Activated CD8-positive, alpha-beta memory T cell treated with anti-CD3 and anti-CD28 coated beads for 48 hours (primary cell): ENCODE measurements at regions not wholly inside any gene's neighbourhood (a gene's known extent, or its start where the extent isn't known, plus 50 kb on each side); places are given as distances from the start of the nearest gene placed in this dataset.

Source experiments
- DNase-seq, 3 experiments: peaks; one replicate each; pipeline ENCODE4 v3.0.0-alpha.2; 2020; ENCODE audit warnings: low read depth in 2 of 3, low spot score in 2 of 3

DNA sequence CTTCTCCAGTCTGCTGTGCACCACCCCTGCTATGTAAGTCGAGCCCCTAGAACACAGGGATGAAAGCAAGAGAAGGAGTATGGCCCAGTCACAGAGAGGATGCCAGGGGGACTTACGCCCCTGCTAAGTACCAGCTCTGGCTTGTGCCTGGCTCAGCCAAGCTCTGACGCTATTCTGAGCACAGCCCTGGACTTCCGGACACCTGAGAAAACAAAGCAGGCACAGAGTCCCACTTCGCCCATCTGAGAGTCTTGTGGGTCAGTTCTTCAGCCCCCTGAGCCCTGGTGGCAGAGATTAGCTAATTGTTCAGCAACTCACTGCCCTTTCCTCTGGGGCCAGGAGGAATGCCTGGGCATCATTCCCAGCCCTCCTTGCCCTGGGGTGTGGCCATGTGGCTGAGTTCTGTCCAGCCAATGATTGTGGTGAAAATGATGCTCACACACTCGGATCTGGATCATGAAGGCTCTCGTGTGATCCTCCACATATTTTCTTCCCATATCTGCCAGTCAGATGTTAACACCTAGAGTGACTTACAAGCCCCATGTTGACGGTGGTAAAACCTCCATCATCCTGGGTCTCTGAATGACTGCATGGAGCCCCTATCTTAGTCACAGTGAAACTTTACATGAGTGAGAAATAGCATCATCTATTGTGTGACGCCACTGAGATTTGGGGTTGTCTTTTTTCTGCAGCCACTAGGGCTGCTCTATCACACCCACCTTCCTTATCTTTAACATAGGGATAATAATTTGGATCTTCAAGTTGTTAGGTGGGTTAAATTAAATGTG is 105.7 kb downstream of the TPRA1 start:
- DNase-seq = no peak

DNA sequence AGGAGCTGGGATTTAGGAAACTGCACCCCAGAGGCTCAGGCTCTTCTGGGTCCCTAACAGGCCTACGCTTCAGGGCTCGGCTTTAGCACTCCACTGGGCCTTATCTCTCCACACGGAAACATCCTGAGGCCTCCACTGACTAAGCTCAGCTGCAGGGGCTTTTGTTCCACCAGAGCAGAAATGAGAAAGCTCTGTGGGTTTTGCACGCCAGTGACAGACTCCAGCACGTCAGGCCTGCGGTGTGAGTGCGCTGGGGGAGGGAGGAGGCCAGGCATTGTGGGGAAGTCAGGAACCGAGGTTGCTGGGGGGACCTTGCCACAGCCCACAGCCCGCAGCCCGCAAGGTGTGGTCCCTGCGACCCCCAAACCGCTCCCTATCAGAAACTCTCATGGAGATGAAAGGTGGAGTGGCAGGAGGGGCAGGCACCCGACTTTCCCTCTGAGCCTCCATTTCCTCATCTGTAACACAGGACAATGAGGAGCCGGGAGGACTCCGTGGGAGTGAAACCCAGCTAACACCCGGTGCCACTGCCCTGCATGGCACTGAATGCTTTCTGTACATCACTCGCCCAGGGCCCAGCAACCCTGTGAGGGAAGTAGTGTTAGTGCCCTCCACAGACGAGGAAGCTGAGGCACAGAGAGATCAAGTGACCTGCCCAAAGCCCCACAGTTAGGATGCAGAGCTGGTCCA is 106.5 kb downstream of the TPRA1 start:
- DNase-seq = peak; percentile 36 to 70 (median 58)

DNA sequence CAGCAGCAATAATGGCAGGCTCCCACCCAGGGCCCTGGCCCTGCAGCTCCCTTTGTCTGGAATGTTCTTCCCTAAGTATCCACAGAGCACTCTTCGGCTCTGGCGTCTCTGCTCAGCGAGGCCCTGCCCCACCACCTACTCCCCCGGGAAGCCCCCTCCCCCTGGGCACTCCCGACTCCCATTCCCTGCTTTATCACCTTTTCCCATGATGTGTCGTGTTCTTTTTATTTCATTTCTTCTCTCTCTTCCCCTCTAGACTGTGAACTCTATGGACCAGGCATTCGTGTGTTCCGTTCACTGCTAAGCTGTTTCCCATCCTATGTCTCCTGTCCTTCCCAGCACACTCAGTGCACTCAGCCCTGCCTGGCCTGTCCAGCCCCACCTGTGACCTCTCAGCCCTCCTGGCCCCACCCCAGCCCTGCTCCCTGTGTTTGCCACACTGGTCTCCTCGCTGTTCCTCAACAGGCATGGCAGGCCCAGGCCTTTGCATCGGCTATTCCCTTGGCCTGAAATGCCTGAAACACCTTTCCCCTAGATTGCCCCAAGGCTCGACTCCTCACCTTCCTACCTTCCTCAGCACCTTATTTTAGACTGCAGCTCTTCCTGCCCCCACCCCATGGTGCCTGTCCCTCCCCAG is 107.4 kb downstream of the TPRA1 start:
- no peak for DNase-seq

DNA sequence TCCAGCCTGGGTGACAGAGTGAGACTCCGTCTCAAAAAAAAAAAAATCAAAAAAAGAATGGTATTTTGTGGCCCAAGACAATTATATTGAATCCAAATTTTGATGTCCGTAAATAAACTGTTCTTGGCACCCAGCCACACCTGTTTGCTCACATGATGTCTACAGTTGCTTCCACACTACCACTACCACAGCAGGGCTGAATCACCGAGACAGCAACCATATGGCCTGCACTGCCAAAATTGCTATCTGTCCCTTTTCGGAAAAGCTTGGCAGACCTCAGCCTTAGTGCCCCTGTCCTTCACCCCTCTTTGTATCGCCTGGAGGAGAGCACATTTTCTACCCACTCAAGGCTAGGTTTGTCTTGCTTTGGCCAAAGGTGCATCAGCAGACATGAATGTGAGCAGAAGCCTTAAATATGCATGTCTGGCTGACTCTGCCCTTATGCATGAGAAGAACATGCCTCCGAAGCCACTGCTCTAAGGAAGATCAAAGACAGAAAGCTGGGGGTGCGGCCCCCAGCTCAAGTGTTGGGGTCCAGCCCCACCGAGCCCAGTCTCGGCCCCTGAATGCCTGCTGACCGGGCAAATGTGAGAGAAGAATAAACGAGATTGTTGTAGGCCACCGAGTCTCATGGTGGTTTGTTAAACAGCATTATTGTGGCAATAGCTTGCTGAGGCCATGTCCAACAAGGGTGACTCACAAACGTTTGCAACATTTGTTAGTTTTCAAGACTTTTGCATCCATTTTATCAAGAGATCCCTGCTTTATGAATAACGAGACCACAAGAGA is 108.1 kb downstream of the TPRA1 start:
- no peak for DNase-seq

DNA sequence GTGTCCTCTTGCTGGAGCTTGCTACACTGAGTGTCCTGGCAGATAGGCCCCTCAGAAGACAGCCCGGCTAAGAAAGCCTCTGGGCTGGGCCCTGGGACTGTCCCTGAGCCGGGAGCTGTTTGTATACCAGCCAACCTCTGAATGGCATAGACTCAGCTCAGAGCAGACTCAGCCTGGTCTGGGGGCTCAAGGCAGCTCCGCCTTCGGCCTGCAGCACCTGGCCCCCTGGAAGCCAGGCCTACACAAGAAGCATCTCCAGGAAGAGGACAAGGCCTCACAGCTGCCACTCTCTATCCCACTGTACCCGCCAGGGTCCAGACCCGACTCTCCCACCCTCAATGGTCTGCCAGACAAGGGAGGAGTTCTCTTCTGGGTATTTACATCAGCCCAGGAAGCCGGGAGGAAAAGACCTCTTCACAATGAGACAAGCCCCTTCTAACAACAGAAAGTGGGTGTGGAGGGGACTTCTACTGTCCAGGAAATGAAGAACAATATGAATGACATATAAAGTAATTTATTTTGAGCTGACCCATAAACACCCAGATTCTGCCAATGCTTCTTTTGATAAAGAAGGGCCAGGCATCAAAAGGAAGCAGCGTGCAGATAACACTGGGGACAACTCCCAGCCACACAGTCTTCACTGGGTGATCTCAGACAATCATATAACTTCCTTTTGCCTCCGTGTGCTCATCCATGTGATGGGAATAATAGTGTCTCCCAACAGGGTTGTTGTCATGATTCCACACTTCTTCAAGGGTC is 110.2 kb downstream of the TPRA1 start:
- no peak for DNase-seq

DNA sequence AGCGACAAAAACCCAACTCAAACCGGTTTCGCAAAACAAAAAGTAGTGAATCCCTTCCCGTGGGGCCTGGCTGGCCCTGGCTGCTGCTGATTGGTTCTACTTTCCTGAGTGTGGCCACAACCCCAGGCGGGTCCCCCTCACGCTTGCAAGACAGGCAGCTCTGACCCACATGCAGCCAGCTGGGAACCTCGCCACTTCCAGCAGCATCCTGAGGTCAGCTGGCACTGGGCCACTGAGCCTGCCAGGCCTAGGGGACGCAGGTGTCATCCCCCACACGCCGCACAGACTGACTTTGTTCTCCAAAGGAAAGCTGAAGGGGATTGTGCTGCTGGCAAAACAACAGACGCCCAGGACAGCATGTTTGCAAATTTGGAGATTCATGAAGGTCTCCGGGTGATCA is 111.1 kb downstream of the TPRA1 start:
- no peak for DNase-seq

GRCh38 chr3:127478922-127479321 is 111.6 kb downstream of the TPRA1 start:
- no peak for DNase-seq

DNA sequence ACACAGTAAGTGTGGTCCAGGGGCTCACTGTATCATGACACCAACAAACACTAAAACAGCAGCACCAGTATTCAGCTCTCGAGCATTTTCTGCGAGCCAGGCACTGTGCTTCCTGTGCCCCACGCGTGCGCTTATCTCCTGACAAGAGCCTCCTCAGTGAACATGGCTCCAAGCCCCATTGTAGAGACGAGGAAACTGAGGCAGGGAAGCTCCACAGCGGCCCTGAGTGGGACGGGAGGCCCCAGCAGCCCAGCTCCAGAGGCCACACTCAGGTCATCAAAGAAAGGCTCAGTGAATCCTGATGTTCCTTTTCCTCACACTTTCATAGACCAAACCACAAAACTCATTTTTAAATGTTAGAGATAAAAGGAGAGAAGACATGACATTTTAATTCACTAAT is 113.1 kb downstream of the TPRA1 start:
- no peak for DNase-seq

DNA sequence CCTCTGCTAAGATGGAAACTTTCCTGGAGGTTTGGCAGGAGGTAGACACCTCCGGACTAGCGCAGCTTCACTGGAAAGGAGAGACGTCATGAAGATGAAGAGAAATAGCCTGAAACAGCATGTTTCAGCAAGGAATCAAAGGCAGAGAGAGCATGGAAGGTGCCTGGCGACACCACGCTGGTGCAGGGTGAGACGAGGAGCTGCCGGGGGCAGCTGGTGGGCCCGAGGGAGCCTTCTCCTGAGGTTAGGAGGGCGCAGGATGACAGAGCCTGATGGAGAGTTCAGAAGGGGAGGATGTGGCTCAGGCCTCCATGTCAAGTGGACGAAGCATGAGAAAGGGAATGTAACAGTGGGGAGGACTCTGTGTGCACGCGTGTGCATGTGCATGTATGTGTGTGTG is 113.6 kb downstream of the TPRA1 start:
- DNase-seq = no peak

GRCh38 chr3:127475975-127476705 is 114.4 kb downstream of the TPRA1 start:
- no peak for DNase-seq

GRCh38 chr3:127475391-127475790 is 115.1 kb downstream of the TPRA1 start:
- DNase-seq = no peak

DNA sequence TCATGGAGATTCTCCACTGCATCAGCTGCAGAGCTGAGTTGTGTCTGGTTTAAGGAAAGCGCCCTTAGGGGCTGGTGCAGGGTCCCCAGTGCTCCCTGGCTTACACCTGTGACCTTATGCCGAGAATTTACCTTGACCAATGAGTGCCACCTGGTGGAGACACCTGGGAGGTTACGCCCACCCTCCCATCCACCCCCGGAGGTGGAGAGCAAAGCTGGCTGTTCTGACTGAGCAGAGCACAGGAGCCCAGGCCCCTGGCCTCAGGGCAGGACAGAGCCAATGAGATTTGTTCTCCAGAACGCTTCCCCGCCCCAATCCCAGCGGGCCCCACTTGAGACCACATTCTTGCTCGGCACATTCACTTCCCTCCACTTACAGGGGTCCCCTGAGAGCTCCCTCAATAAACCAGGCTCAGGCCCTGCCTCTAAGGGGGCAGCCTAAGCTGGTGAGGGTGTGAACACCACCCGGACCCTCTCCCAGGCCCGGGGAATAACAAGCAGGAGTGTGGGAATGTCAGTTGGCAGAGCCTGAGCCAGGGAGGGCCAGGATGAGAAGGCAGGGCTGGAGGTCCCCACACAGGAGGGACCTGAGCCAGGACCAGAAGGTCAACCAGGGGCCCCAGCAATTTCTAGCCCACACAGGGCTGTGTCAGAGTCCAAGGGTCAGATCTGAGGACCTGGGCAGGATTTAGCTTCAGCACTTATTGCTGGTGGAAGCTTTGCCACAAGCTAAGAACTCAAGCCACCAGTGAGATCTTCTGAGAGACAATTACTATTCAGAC is 117.1 kb downstream of the TPRA1 start:
- DNase-seq = no peak

DNA sequence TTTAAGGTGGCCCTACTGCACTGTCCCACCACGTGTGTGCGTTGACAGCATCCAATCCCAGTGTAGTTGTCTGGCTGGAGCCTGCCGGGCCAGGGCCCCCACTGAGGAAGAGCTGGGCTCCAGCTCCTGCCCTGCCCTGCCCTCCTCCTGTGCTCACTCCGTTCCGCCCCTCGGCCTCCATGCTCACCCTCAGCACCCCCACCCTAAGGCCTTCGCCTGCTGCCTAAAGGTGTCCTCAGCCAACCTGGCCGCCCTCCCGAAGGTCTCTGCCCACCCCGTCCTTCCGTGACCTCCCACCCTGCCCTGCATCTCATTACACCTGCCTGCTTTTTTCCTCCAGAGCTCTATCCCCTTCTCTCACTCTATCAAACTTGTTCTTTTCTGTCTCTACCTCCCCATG is 118.0 kb downstream of the TPRA1 start:
- DNase-seq = no peak

DNA sequence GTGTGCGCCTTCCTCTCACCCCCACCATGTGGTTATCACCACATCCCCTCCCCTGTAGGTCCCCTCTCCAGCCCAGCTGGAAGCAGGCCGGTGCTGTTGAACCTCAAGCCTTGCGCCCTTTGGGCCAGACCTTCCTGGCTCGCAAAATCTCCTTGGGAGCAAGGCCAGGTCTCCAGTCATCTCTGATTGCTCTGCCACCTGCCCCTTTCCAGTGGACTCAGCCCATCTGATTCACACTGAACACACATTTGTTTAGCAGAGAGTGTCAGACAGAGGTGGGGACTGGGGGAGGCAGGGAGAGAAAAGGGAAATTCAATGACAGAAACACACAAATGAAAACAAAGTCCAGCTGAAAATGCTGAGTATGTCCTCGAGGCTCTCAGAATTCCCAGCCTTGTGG is 119.4 kb downstream of the TPRA1 start:
- no peak for DNase-seq

- DNase-seq = no peak
Observed at GRCh38 chr3:127469760-127470159, 120.8 kb downstream of the TPRA1 start.

DNA sequence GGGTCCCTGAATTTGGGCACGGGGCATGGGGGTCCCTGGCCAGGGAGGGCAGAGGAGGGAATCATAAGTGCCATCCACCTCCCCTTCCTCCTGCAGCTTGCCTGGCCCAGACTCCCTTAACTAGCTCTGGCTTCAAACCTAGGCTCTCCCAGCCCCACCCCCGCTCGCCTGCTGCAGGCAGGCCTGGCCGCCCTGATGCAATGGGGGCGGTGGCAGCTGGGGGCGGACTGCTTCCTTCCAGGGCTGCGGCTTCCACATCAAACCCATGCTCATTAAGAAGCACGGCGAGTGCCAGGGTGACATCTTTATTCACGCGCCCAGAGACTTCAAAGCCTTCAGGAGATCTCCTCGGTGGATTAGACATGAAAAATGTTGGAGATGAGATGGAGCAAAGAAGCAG is 123.1 kb downstream of the TPRA1 start:
- DNase-seq = no peak

GRCh38 chr3:127464642-127465041 is 125.9 kb downstream of the TPRA1 start:
- no peak for DNase-seq

DNA sequence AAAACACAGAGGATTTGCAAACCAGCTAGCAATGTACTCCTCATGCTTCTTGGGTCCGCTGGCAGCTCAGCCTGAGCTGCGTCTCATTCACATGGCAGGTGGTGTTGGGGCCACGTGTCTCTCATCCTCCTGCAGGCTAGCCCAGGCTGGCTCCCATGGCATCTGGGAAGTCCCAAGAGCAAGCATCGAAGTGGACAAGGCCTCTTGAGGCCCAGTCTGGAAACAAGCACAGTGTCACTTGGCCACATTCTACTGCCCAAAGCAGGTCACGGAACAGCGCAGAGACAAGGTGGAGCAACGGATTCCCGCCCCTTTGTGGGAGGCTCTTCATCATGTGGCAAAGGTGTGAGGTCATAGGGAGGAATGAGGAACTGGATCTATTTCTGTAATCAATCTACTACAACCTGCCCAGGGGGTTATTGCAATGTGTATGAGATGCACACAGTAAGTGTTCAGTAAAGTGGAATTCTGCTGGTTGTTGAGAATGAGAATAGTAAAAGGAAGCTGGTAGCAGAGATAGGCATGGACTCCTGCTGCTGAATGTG is 128.3 kb downstream of the TPRA1 start:
- no peak for DNase-seq

DNA sequence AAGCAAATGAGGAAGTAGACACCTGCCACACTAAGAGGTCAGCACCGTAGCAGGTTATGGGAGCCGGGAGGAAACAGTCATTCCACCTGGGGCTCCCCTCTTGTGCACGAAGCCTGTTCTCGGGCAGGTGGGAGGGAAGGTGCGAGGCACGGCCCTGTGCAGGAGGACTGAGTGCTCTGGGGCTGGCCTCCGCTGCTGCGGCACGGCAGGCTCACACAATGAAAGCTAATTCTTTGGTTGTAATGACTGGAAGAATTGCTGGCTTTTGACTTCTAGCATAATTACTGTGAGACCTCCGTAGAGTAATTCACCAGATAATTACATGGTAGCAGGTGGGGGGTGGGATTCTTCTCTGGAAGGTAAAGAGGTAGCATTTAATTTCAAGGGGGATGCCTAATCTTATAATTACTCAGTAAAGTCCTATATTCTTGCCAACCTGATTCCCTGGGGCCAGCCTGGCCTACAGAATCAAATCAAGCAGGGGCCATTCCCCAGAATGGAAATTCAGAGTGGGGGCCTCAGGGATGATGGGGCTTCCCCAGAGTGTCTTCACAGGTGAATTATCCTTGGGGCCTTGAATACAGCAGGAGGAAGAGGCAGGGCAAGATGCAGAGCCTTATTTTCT is 129.1 kb downstream of the TPRA1 start:
- DNase-seq = no peak
